ENCODE measurements at regions not wholly inside any gene's neighbourhood (a gene's known extent, or its start where the extent isn't known, plus 50 kb on each side); places are given as distances from the start of the nearest gene placed in this dataset.

DNA sequence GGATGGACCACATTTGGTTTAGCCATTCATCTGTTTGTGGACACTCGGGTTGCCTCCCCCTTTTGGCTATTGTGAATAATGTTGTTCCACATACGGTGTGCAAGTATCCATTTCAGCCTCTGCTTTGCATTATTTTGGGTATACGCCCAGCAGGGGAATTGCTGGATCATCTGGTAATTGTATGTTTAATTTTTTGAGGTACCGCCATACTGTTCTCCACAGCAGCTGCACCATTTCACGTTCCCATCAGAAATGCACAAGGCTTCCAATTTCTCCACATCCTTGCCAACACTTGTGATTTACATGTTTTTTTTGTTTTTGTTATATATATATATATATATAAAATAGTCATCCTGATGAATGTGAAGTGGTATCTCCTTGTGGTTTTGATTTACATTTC is 54.6 kb upstream of the TWIST2 start:
- 87 to 89% methylated on average over 5 of the region's 5 CpGs for WGBS, 2 donors
- TF ChIP-seq POLR2A (IDR thresholded peaks at IDR 0.05) (no peak), CTCF (IDR thresholded peaks at IDR 0.05) (no peak)

DNA sequence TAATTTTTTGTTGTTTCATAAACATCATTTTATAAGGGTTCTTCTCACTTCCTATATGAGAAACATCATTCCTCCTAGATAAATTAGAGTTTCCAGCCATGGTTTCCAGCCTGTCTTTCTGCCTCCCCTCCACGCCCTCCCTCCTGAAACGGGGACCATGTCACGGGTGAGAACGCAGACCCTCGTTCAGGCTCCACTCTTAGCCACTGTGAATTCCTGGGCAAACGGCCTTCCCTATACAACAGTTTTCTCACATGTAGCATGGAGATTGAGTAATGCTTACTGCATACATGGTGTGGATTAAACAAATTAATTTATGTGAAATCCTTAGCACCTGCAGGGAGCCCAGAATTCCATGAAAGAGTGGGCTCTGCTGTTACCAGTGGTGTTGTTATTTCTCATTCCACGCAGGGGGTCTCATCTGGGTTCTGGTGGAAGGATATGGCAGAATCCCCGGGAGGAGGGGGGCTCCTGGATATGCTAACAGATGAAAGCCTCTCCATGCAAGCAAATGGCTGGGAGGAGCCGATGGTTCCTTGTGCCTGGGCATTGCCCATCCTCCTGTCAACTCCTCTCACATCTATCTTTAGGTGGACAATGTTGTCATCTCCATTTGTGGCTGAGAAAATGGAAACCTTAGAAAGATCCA is 54.0 kb upstream of the TWIST2 start:
- Histone ChIP-seq H3K9me3 (no peaks in the 10 kb centered on the region), H3K27ac (no peak overlapping the region), H3K4me3 (no peak overlapping the region), H3K4me1 (no peaks in the 10 kb centered on the region), H3K27me3 (peaks cover 0 to 26% (median 0%) of the 10 kb centered on the region in 4 donors), H3K36me3 (no peaks in the 10 kb centered on the region)
- no peak for TF ChIP-seq CTCF (IDR thresholded peaks at IDR 0.05)
- TF ChIP-seq POLR2A (IDR thresholded peaks at IDR 0.05): no peak
- DNase-seq: no peak
- 82 to 86% methylated on average over 8 to 9 of the region's 9 CpGs for WGBS, 2 donors
- intact Hi-C loops (cut with DNase I): no loop called here

More for the DNA sequence above, 54.6 kb upstream of the TWIST2 start:
- Histone ChIP-seq H3K4me1 (no peaks in the 10 kb centered on the region), H3K9me3 (no peaks in the 10 kb centered on the region), H3K27me3 (peaks cover 0 to 26% (median 0%) of the 10 kb centered on the region in 4 donors), H3K36me3 (no peaks in the 10 kb centered on the region), H3K27ac (no peak overlapping the region), H3K4me3 (no peak overlapping the region)
- intact Hi-C loops (cut with DNase I): no loop called here
- no peak for DNase-seq

DNA sequence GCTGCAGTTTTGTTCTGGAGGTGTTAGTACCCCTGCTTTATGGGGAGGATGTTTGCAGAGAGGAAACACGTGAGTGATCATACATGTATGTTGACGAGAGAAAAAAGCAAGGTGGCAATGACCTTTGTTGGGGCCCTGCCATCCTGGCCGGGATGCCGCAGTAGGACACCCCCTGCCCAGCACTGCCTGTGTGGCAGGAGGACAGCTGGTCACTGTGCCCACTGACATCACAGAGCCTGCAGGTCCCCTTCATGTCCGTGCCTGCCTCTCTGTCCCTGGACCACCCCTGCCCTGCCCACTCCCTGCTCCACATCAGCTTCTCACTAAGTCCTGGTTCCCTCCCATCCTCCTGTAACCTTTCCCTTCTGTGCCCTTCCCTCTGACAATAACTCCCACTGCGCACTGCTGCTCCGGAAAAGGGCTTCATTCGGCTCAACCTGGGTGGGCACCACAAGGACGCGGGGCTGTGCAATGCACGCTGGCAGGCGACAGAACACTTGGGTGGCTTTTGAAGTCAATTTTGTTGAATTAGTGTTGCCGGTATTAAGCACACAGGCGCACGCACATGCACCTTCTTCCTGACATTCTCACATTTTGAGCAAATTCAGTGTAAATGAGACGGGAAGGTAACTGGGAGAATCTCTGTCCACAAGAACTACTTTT is 51.5 kb upstream of the TWIST2 start:
- Histone ChIP-seq H3K4me3 (no peak overlapping the region), H3K9me3 (no peaks in the 10 kb centered on the region), H3K27ac (no peak overlapping the region), H3K4me1 (no peaks in the 10 kb centered on the region), H3K27me3 (peaks cover 0 to 37% (median 0%) of the 10 kb centered on the region in 4 donors), H3K36me3 (no peaks in the 10 kb centered on the region)
- intact Hi-C loops (cut with DNase I): no loop called here
- no peak for DNase-seq
- TF ChIP-seq POLR2A (IDR thresholded peaks at IDR 0.05) (no peak), CTCF (IDR thresholded peaks at IDR 0.05) (no peak)
- 81 to 84% methylated on average over 11 to 15 of the region's 16 CpGs for WGBS, 2 donors

GRCh38 chr2:238797537-238797936 is 50.3 kb upstream of the TWIST2 start:
- Histone ChIP-seq H3K36me3 (no peaks in the 10 kb centered on the region), H3K9me3 (no peaks in the 10 kb centered on the region), H3K27ac (no peak overlapping the region), H3K27me3 (peaks cover 0 to 34% (median 0%) of the 10 kb centered on the region in 4 donors), H3K4me3 (no peak overlapping the region), H3K4me1 (no peaks in the 10 kb centered on the region)
- 85 to 86% methylated on average over 6 to 8 of the region's 8 CpGs for WGBS, 2 donors
- DNase-seq: no peak
- no peak for TF ChIP-seq POLR2A (IDR thresholded peaks at IDR 0.05)
- intact Hi-C loops (cut with DNase I): no loop called here

Small RNA genes in the stretch of these regions (small RNA-seq; reads per million reads assigned to genes)
- gene AC113618.1: 0 reads per million in 4 donors
